ENCODE measurements at regions not wholly inside any gene's neighbourhood (a gene's known extent, or its start where the extent isn't known, plus 50 kb on each side); places are given as distances from the start of the nearest gene placed in this dataset.

- Histone ChIP-seq H3K9me1 (replicated peaks; ENCODE audit: control insufficient read depth, extremely low read depth, insufficient read depth, low read length) (no peaks in the 10 kb centered on the region), H3K4me1 (ENCODE audit: control insufficient read depth, extremely low read depth, insufficient read depth, low read length) (peaks cover 2% of the 10 kb centered on the region), H3K9ac (replicated peaks; ENCODE audit: extremely low read depth, insufficient read depth, low read length) (no peak overlapping the region), H3K79me2 (ENCODE audit: control insufficient read depth, insufficient read depth, low read length) (no peaks in the 10 kb centered on the region), H3K4me2 (ENCODE audit: insufficient read depth, low read length) (no peak overlapping the region), H3K4me3 (replicated peaks in 1 of 3; ENCODE audit: insufficient read depth in 1 of 3, low read depth in 1 of 3, low read length in 3 of 3) (no peak overlapping the region), H3K36me3 (ENCODE audit: control insufficient read depth in 2 of 2, extremely low read depth in 1 of 2, insufficient read depth in 2 of 2, low read length in 2 of 2) (no peaks in the 10 kb centered on the region), H2AFZ (ENCODE audit: low read depth, low read length) (no peak overlapping the region), H3K27me3 (ENCODE audit: control insufficient read depth in 2 of 2, insufficient read depth in 2 of 2, low read length in 2 of 2) (peaks cover 3% of the 10 kb centered on the region in 2 experiments), H3K9me3 (replicated peaks; ENCODE audit: control insufficient read depth, insufficient read depth, low read length) (no peaks in the 10 kb centered on the region), H4K20me1 (replicated peaks; ENCODE audit: control insufficient read depth, extremely low read depth, insufficient read depth, low read length) (no peaks in the 10 kb centered on the region), H3K27ac (ENCODE audit: insufficient read depth, low read depth, low read length) (no peak overlapping the region)
- intact Hi-C loops (cut with micrococcal nuclease) (no loop called here), dilution Hi-C loops (cut with MboI; ENCODE audit: extremely low pct_ligation_motif_present, low sequenced_read_pairs) (no loop called here)
- ChIA-PET CTCF (no interaction called here), POLR2A (no interaction called here)
- TF ChIP-seq EZH2 (IDR thresholded peaks at IDR 0.05; ENCODE audit: borderline replicate concordance, low read depth, low read length, severe bottlenecking) (no peak), POLR2AphosphoS5 (IDR thresholded peaks at IDR 0.05; ENCODE audit: insufficient read depth, low read depth, low read length) (no peak), POLR2A (IDR thresholded peaks at IDR 0.05; ENCODE audit: low read depth, low read length) (no peak), MAX (IDR thresholded peaks at IDR 0.05; ENCODE audit: insufficient read depth, insufficient read length) (no peak)
- DNase-seq (ENCODE audit: low read depth, low spot score), result peak; percentile 11
- no TSS peak for BruUV-seq (replicated peaks)
- FAIRE-seq, result no peak
Measured at GRCh38 chr12:107242189-107242588, 148.8 kb upstream of the CRY1 start.

GRCh38 chr12:107243341-107243740 lies 150.0 kb upstream of the CRY1 start:
- Histone ChIP-seq H3K79me2 (ENCODE audit: control insufficient read depth, insufficient read depth, low read length) (no peaks in the 10 kb centered on the region), H4K20me1 (replicated peaks; ENCODE audit: control insufficient read depth, extremely low read depth, insufficient read depth, low read length) (no peaks in the 10 kb centered on the region), H3K4me2 (ENCODE audit: insufficient read depth, low read length) (no peak overlapping the region), H3K27ac (ENCODE audit: insufficient read depth, low read depth, low read length) (no peak overlapping the region), H2AFZ (ENCODE audit: low read depth, low read length) (no peak overlapping the region), H3K9ac (replicated peaks; ENCODE audit: extremely low read depth, insufficient read depth, low read length) (no peak overlapping the region), H3K4me3 (replicated peaks in 1 of 3; ENCODE audit: insufficient read depth in 1 of 3, low read depth in 1 of 3, low read length in 3 of 3) (no peak overlapping the region), H3K36me3 (ENCODE audit: control insufficient read depth in 2 of 2, extremely low read depth in 1 of 2, insufficient read depth in 2 of 2, low read length in 2 of 2) (no peaks in the 10 kb centered on the region), H3K27me3 (ENCODE audit: control insufficient read depth in 2 of 2, insufficient read depth in 2 of 2, low read length in 2 of 2) (peaks cover 3% of the 10 kb centered on the region in 2 experiments), H3K9me1 (replicated peaks; ENCODE audit: control insufficient read depth, extremely low read depth, insufficient read depth, low read length) (no peaks in the 10 kb centered on the region), H3K4me1 (ENCODE audit: control insufficient read depth, extremely low read depth, insufficient read depth, low read length) (no peaks in the 10 kb centered on the region), H3K9me3 (replicated peaks; ENCODE audit: control insufficient read depth, insufficient read depth, low read length) (no peaks in the 10 kb centered on the region)
- FAIRE-seq (no peak), DNase-seq (ENCODE audit: low read depth, low spot score) (no peak)
- TF ChIP-seq MYC (IDR thresholded peaks at IDR 0.05; ENCODE audit: low read depth, low read length) (no peak), MAX (IDR thresholded peaks at IDR 0.05; ENCODE audit: insufficient read depth, insufficient read length) (no peak), CTCF (IDR thresholded peaks at IDR 0.05; ENCODE audit: extremely low read depth in 1 of 2, insufficient read depth in 1 of 2, low read depth in 1 of 2, low read length in 2 of 2) (no peak), FOS (IDR thresholded peaks at IDR 0.05; ENCODE audit: borderline replicate concordance, insufficient read depth, low read length) (no peak), GATA2 (IDR thresholded peaks at IDR 0.05; ENCODE audit: insufficient read depth, insufficient read length, low read depth, low read length) (no peak)
- ChIA-PET POLR2A (no interaction called here), CTCF (interaction anchor here (1.5 kb wide), 1 partner anchor 17 kb away, joined by 5 read pairs; no protein-coding TSS in a partner anchor)
- dilution Hi-C loops (cut with MboI; ENCODE audit: extremely low pct_ligation_motif_present, low sequenced_read_pairs) (no loop called here), intact Hi-C loops (cut with micrococcal nuclease) (no loop called here)
- BruUV-seq (replicated peaks), result no TSS peak
